GM18505 (cell line): ENCODE measurements at regions not wholly inside any gene's neighbourhood (a gene's known extent, or its start where the extent isn't known, plus 50 kb on each side); places are given as distances from the start of the nearest gene placed in this dataset.

Experiments
- ATAC-seq: cut with Tn5 transposase; IDR thresholded peaks from one replicate; pipeline ENCODE4 v1.9.1; 2021; ENCODE audit not compliant: unreplicated experiment
- POLR2A ChIP-seq: IDR thresholded peaks from 4 replicates; pipeline ENCODE4 v1.6.1; 2011; ENCODE audit warnings: borderline replicate concordance; ENCODE audit not compliant: insufficient read depth, insufficient read length; ENCODE audit errors: extremely low read depth

GRCh38 chr11:29321293-29322132, 695.3 kb downstream of the KCNA4 start:
- no peak for ATAC-seq
- TF ChIP-seq POLR2A: no peak

GRCh38 chr11:29320196-29320595, 696.6 kb downstream of the KCNA4 start:
- TF ChIP-seq POLR2A: no peak
- ATAC-seq: no peak

- no peak for ATAC-seq
- TF ChIP-seq POLR2A: no peak
Measured at GRCh38 chr11:29319210-29319609, 697.6 kb downstream of the KCNA4 start.

GRCh38 chr11:29318134-29318845, 698.5 kb downstream of the KCNA4 start:
- TF ChIP-seq POLR2A: no peak
- no peak for ATAC-seq

GRCh38 chr11:29317694-29318093, 699.1 kb downstream of the KCNA4 start:
- ATAC-seq: no peak
- TF ChIP-seq POLR2A: no peak

- ATAC-seq: no peak
- TF ChIP-seq POLR2A: no peak
Measured at GRCh38 chr11:29315275-29315674, 701.6 kb downstream of the KCNA4 start.

DNA sequence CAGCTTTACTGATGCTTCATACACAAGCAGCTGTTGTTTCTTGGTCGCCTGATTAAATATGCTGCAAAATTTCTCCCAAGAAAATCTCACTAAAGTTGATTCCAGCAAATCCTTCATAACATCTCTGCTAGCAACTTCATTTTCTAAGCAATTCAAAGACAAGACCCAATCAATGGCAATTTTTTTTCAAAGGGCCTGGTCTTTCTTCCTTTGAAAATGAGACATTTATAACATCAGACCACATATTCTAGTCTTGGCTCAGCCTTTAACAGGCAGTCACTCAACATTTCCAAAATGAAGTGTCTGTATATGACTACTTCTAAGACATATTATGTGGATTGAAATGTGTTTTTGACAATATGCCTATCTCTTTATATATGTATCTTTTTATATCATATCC, 702.6 kb downstream of the KCNA4 start:
- TF ChIP-seq POLR2A: no peak
- ATAC-seq: no peak

GRCh38 chr11:29312812-29313211, 704.0 kb downstream of the KCNA4 start:
- no peak for TF ChIP-seq POLR2A
- ATAC-seq: no peak

GRCh38 chr11:29310725-29311342, 706.0 kb downstream of the KCNA4 start:
- no peak for ATAC-seq
- TF ChIP-seq POLR2A: no peak

- TF ChIP-seq POLR2A: no peak
- no peak for ATAC-seq
Measured at GRCh38 chr11:29309992-29310391, 706.8 kb downstream of the KCNA4 start.

- ATAC-seq: no peak
- no peak for TF ChIP-seq POLR2A
Measured at GRCh38 chr11:29306527-29306926, 710.3 kb downstream of the KCNA4 start.

DNA sequence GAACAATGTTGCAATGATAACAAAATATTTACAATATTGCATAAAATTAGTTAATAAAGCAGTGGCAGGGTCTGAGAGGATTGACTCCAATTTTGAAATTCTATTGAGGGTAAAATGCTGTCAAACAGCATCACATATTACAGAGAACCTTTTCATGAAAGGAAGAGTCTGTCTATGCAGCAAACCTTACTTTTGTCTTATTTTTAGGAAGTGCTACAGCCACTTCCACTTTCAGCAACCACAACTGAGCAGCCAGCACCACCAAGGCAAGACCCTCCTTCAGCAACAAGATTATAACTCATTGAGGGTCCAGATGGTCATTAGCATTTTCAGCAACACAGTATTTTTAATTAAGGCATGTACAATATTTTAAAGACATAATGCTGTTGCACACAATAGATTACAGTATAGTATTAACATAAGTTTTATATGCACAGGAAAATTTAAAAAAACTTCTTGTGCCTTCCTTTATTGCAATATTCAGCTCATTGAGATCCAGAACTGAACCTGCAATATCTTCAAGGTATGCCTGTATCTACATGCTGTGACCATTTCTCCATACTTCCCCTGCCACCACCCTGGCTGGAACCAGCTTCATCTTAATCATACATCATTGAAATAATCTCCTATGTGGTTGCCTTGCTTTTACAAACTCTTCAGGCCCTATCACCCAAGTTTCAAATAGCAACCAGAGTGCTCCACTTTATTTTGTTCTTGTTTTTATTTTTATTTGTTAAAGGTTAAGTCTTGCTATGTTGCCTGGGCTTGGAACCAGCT, 711.2 kb downstream of the KCNA4 start:
- no peak for TF ChIP-seq POLR2A
- no peak for ATAC-seq

DNA sequence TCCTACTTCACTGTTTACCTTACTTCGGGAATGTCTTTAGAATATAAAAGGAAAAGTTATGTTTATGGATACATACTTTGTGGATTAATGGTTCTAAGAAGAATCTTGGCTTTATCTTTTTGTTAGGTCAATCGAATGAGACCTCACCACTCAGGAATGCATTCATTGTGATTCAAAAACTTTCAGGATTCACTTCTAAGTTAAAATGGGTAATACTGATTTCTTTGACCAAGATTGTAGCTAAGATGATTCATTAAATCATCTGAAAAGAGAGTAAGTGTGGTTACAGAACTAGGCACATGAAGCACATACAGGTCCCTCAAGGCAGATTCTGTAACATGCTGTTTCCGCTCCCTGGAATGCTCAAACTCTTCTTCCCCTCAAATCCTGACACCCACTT, 716.4 kb downstream of the KCNA4 start:
- TF ChIP-seq POLR2A: no peak
- no peak for ATAC-seq
